ENCODE measurements at regions not wholly inside any gene's neighbourhood (a gene's known extent, or its start where the extent isn't known, plus 50 kb on each side); places are given as distances from the start of the nearest gene placed in this dataset.

GRCh38 chr14:104263675-104264358, 125.4 kb downstream of the KIF26A start:
- Histone ChIP-seq H3K27ac (ENCODE audit: extremely low read depth, low read depth, low read length) (no peak overlapping the region), H4K20me1 (replicated peaks; ENCODE audit: control insufficient read depth, insufficient read depth, low read length) (no peaks in the 10 kb centered on the region), H2AFZ (ENCODE audit: low read depth, low read length) (no peak overlapping the region), H3K27me3 (ENCODE audit: control insufficient read depth in 2 of 2, insufficient read depth in 2 of 2, low read length in 2 of 2) (peaks cover 0 to 1% of the 10 kb centered on the region in 2 experiments; a peak in 2 of 5 replicates), H3K9me1 (ENCODE audit: control insufficient read depth, insufficient read depth, low read length) (no peaks in the 10 kb centered on the region), H3K4me2 (ENCODE audit: insufficient read depth, low read length) (no peak overlapping the region), H3K9me3 (replicated peaks; ENCODE audit: control insufficient read depth, insufficient read depth, low read depth, low read length) (no peaks in the 10 kb centered on the region), H3K79me2 (ENCODE audit: control insufficient read depth, insufficient read depth, low read length) (no peaks in the 10 kb centered on the region), H3K4me3 (no peak overlapping the region), H3K36me3 (ENCODE audit: control insufficient read depth, insufficient read depth, low read length) (no peaks in the 10 kb centered on the region), H3K4me1 (replicated peaks in 1 of 2; ENCODE audit: control insufficient read depth in 2 of 2, insufficient read depth in 2 of 2, low read length in 2 of 2) (no peaks in the 10 kb centered on the region; a peak in 1 of 5 replicates), H3K9ac (ENCODE audit: insufficient read depth in 1 of 2, low read depth in 2 of 2, low read length in 2 of 2) (no peak overlapping the region)
- no TSS peak for BruUV-seq (replicated peaks)
- intact Hi-C loops (cut with micrococcal nuclease) (no loop called here), in situ Hi-C loops (cut with MboI) (no loop called here)
- TF ChIP-seq JUND (IDR thresholded peaks at IDR 0.05; ENCODE audit: borderline replicate concordance, low read depth, low read length) (no peak), JUND (tag; IDR thresholded peaks at IDR 0.05; ENCODE audit: borderline replicate concordance, low read depth, low read length) (no peak), ZNF830 (CRISPR knock-in tag; IDR thresholded peaks at IDR 0.05) (no peak), ZNF133 (CRISPR knock-in tag; IDR thresholded peaks at IDR 0.05) (no peak), SIRT6 (IDR thresholded peaks at IDR 0.05; ENCODE audit: low read depth, low read length) (no peak), ZNF586 (CRISPR knock-in tag; conservative IDR thresholded peaks at IDR 0.05) (no peak), HIVEP1 (CRISPR knock-in tag; IDR thresholded peaks at IDR 0.05) (no peak), TCFL5 (CRISPR knock-in tag; conservative IDR thresholded peaks at IDR 0.05) (no peak), ZNF507 (tag; conservative IDR thresholded peaks at IDR 0.05) (no peak)
- TF ChIP-seq, protein P1, sequence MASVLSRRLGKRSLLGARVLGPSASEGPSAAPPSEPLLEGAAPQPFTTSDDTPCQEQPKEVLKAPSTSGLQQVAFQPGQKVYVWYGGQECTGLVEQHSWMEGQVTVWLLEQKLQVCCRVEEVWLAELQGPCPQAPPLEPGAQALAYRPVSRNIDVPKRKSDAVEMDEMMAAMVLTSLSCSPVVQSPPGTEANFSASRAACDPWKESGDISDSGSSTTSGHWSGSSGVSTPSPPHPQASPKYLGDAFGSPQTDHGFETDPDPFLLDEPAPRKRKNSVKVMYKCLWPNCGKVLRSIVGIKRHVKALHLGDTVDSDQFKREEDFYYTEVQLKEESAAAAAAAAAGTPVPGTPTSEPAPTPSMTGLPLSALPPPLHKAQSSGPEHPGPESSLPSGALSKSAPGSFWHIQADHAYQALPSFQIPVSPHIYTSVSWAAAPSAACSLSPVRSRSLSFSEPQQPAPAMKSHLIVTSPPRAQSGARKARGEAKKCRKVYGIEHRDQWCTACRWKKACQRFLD (CRISPR knock-in tag; IDR thresholded peaks at IDR 0.05): no peak
- POLR2A ChIA-PET: no interaction called here
- ATAC-seq (no peak), FAIRE-seq (no peak), DNase-seq (ENCODE audit: extremely low read depth in 1 of 4, low spot score in 3 of 4) (no peak)
- WGBS (ENCODE audit: insufficient coverage, low coverage, missing lambda C conversion rate): 0% methylated on average over 16 of the region's 17 CpGs
- CTCF ChIA-PET (ENCODE audit: low intra/inter-chr PET ratio): no interaction called here

Measured in K562 (cell line).